ENCODE measurements at regions not wholly inside any gene's neighbourhood (a gene's known extent, or its start where the extent isn't known, plus 50 kb on each side); places are given as distances from the start of the nearest gene placed in this dataset.

DNA sequence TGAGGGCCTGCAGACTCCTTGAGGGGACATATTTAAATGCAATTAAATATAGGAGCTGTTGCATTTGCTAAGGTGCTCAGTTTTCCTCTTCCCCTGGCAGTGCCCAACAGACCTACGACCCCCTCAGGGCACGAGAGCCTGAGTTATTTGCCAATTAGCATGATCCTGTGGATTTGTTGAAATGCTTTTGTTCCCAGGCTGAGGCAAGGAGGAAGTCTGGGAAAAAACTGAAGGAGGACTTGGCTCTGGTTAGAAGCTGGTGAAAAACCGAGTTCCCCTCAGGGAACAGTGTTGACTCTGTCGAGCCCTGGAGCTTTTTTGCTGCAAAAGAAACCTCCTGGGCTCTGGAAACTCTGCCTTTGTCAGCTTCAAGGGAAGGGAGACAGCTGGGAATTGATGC, 103.6 kb upstream of the SHB start:
- TF ChIP-seq, protein P1, sequence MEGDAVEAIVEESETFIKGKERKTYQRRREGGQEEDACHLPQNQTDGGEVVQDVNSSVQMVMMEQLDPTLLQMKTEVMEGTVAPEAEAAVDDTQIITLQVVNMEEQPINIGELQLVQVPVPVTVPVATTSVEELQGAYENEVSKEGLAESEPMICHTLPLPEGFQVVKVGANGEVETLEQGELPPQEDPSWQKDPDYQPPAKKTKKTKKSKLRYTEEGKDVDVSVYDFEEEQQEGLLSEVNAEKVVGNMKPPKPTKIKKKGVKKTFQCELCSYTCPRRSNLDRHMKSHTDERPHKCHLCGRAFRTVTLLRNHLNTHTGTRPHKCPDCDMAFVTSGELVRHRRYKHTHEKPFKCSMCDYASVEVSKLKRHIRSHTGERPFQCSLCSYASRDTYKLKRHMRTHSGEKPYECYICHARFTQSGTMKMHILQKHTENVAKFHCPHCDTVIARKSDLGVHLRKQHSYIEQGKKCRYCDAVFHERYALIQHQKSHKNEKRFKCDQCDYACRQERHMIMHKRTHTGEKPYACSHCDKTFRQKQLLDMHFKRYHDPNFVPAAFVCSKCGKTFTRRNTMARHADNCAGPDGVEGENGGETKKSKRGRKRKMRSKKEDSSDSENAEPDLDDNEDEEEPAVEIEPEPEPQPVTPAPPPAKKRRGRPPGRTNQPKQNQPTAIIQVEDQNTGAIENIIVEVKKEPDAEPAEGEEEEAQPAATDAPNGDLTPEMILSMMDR (IDR thresholded peaks at IDR 0.05; ENCODE audit: low read depth, low read length) = no peak
- no peak for TF ChIP-seq EZH2phosphoT487 (IDR thresholded peaks at IDR 0.05; ENCODE audit: low read depth)

All from OCI-LY3 (cell line).